HCT116 (cell line): ENCODE measurements at regions not wholly inside any gene's neighbourhood (a gene's known extent, or its start where the extent isn't known, plus 50 kb on each side); places are given as distances from the start of the nearest gene placed in this dataset.

ENCODE experiments used
- CEBPB ChIP-seq: IDR thresholded peaks from 2 replicates; pipeline ENCODE4 v1.6.1; 2012; ENCODE audit warnings: low read depth
- TF ChIP-seq, protein P1 (sequence below), 3 experiments: fragments of 200-600 bp in 1 of 3; sonication (generic) in 1 of 3; IDR thresholded peaks in 2 of 3; conservative IDR thresholded peaks in 1 of 3; 2 replicates each; pipeline ENCODE4 v1.5.1; 2012 to 2017; ENCODE audit warnings: low read depth in 2 of 3, low read length in 2 of 3, antibody characterized with exemption in 1 of 3, borderline replicate concordance in 1 of 3, control low read depth in 1 of 3, mild to moderate bottlenecking in 1 of 3, mixed read lengths in 1 of 3, mixed run types in 1 of 3, moderate library complexity in 1 of 3; ENCODE audit not compliant: insufficient read depth in 1 of 3

DNA sequence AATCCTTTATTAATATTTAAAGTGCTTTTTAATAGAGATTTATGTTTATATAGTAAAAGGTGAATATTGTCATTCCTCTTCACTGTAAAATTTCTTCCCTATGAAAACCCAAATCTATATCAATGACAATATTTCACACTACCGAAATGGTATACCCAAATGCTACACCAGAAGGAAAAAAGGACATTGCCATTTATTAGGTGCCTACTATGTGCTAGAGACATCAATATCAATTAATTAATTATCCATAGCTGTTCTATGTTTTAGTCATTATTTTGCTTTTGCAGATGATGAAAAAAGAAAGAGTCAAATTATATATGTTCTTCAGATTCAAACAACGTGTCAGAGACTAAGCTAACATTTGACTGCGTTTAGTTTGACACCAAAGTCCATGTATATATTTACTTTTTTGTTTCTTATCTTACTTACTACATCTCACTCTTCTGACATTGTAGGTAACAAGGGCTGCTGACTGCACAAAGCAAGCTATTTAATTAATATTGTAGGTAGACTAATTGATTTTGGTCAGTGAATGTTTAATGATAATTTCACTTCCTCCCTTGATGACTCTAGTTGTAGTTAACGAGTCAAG is 614.0 kb upstream of the FOXG1 start:
- TF ChIP-seq, protein P1, sequence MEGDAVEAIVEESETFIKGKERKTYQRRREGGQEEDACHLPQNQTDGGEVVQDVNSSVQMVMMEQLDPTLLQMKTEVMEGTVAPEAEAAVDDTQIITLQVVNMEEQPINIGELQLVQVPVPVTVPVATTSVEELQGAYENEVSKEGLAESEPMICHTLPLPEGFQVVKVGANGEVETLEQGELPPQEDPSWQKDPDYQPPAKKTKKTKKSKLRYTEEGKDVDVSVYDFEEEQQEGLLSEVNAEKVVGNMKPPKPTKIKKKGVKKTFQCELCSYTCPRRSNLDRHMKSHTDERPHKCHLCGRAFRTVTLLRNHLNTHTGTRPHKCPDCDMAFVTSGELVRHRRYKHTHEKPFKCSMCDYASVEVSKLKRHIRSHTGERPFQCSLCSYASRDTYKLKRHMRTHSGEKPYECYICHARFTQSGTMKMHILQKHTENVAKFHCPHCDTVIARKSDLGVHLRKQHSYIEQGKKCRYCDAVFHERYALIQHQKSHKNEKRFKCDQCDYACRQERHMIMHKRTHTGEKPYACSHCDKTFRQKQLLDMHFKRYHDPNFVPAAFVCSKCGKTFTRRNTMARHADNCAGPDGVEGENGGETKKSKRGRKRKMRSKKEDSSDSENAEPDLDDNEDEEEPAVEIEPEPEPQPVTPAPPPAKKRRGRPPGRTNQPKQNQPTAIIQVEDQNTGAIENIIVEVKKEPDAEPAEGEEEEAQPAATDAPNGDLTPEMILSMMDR (IDR thresholded peaks at IDR 0.05 in 2 of 3, conservative IDR thresholded peaks at IDR 0.05 in 1 of 3; ENCODE audit: borderline replicate concordance in 1 of 3, insufficient read depth in 1 of 3, low read depth in 2 of 3, low read length in 2 of 3): no peak
- TF ChIP-seq CEBPB: no peak
